ENCODE measurements at regions not wholly inside any gene's neighbourhood (a gene's known extent, or its start where the extent isn't known, plus 50 kb on each side); places are given as distances from the start of the nearest gene placed in this dataset.
"Not testable (repeated sequence)": the region's sequence is repeated elsewhere in the genome, so short reads cannot be mapped to it uniquely, and the experiment has no call there.

DNA sequence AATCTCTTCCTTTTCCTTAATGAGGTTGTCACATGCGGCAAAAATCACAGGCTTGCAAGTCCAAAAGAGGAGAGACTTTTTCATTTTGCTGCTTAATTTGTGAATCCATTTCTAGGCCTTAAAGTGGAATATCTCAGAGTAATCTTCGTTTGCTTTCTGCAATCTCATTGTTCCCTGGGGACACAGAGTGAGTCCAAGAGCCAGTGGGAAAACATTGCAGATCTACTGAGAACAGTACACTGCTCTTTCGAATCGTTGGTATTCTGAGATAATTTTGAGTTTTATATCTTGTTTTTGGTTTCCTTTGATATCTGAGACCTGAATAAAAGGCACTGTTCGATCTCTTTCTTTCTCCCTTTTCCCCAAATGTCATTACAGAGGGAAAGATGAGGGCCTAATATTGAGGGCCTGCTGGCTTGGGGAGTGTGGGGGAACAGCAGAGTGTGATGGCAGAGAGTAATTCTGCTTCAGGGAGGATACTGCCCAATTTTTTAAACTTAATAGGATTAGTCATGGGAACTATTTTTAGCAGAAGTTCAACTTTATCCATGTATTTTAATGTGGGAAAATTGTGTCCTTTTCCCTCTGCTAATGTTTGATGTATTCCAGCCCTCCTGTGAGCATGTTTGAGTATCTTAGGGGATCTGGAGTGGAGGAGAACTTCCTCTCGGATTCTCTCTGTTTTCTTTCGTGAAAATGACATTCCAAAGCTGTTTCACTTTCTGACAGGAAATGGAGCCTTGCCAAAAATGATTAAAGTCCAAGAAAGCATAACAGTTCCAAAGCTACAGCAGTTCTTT, 418.2 kb upstream of the ZEB2 start:
- FAIRE-seq, result no peak

DNA sequence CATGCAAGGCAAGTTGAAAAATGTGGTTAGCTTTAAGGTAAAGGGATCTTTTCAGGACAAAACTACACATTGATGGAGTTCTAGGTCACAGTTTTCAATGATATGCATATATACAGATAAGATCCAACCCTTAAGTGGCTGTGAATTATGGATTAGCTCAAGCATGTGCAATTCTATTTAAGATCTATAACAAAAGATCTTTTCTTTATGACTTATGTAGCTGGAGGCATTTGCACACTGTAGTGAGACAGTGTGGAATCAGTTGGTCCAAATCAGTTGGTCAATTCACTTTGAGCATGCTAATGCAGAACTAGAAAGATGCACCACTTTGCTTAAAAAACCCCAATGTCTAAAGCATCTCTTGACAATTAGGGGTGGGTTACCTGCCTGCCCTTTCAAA, 417.1 kb upstream of the ZEB2 start:
- no peak for FAIRE-seq

DNA sequence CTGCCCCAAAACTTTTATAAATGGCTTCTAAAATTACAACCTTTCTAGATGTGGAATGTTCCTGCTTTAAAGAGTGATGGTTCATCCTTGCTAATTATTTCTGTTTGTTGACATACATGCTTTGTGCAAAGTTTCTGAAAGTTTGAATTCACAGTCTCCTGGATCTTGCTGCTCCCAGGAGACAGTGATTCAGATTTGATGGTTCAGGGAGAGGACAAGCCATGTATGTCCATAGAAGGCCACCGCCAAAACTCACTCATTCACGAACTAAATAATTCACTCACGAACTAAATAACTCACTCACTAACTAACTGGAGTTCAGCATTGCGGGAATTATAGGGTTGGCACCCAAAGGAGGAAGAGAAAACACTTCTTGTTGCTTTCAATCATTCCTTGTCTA, 416.5 kb upstream of the ZEB2 start:
- no peak for FAIRE-seq

DNA sequence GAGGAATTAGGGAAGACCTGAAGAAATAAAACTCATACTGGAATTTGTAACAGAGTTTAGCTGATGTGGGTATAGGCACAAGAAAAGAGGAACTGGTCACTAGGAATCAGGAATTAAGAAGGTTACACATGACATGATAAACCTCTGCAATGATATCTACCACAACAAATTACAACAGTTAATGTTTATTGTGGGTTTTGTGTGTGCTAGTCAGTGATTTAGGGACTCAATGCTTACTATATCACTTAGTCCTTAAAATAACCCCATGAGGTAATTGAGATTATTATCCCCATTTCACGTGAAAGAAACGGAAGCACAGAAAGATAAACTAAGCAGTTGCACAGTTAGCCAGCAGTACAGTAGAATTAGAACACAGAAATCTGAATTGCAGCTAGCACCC, 415.8 kb upstream of the ZEB2 start:
- FAIRE-seq, result no peak

DNA sequence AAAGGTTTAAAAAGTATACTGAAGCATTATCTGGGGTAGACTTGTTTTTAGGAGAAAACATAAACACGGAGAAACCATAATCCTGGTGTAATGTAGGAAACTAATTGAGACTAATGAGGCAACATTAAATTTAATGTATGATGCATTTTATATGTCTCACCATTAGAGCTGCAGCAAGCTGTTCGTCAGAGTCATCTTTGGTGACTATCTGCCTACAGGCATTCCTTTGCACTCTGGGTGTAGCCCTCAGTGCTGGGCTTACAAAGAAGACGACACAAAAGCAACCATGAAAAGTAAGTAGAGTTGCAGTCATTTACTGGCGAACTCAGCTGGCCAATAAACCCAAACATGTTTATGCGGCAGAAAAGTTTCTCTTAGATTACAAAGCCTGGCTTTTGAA, 415.3 kb upstream of the ZEB2 start:
- no peak for FAIRE-seq

DNA sequence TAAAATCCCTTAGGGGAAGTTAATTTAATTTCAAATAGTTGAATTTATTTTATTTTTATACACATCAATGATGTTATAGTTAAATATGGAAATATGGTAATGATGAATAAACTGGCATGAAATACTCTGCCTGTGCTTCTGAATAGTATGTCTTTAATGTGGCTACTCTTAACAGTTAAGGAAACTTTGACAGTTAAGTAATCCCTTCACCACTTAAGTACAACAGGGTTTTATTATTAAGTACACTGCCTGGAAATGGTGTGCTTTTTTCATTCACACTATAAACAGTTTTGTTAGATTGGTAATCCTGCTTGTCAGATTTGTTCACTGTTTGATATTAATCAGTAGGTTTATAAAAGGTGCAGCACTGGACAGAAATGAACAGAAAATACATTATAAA, 412.0 kb upstream of the ZEB2 start:
- FAIRE-seq, result no peak

DNA sequence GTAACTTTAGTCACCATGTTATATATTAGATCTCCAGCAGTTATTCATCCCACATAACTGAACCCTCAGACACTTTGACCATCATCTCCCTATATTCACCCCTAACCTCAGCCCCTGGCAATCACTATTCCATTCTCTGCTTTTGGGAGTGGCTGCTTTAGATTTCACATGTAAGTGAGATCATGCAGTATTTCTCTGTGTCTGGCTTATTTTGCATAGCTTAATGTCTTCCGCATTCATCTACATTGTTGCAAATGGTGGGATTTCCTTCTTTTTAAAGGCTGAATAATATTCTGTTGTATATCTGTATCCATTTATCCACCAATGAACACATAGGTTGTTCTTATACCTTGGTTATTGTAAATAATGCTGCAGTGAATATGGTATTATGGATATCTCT, 411.6 kb upstream of the ZEB2 start:
- FAIRE-seq, result no peak

DNA sequence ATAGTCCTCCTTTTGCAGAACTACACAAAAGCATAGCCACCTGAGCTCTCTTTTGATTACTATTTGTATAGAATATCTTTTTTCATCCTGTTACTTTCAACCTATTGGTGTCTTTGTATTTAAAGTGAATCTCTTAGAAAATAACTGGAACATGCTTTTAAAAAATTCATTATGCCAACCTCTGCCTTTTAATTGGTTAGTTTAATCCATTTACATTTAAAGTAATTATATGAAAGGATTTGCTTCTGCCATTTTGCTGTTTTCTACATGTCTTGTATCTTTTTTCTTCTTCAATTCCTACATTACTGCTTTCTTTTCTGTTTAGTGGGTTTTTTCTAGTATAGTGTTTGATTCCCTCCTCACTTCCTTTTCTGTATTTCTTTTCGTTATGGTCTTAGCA, 407.5 kb upstream of the ZEB2 start:
- FAIRE-seq, result no peak

DNA sequence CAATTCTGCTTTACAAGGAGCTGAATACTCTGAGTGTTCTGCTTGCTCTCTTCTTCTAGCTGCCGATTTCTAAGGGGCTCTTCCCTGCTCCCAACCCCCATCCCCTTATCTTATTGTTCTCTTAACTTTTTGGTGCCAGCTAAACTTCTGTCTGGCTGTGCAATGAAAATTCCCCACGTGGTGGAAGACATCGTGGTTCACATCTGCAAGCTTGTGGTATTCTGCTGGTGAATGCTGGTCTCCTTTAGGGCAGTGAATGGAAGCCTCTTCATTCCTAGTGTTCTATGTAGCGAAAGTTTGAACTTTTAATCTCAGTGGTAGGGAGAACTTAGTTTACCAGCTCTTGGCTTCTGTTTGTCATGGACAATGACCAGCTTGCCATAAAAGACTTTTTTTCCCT, 406.0 kb upstream of the ZEB2 start:
- FAIRE-seq, result no peak

DNA sequence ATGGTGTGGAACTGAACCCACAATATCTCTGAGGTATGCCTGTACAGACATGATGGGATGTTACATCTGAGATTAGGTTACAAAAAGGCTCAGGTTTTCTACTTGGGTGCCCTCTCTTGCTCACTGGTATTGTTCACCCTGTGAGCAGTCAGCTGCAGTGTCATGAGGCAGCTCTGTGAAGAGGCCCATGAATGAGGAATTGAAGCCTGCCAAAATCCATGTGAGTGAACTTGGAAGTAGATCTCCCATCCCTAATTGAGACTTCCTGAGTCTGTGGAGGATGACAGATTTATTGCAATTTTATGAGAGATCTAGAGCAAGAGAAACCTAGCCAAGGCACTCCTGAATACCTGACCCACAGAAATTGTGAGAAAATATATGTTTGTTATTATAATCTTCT, 404.9 kb upstream of the ZEB2 start:
- FAIRE-seq, result no peak

DNA sequence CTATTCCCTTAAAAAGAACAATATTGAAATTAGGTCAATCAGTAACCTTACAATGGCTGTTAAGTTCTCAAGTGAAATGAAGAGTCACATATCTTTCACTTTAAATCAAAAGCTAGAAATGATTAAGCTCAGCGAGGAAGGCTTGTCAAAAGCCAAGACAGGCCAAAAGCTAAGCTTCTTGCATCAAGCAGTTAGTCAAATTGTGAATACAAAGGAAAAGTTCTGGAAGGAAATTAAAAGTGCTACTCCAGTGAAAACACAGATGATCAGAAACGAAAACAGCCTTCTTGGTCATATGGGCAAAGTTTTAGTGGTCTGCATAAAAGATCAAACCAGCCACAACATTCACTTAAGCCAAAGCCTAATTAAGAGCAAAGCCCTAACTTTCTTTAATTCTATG, 402.6 kb upstream of the ZEB2 start:
- FAIRE-seq, result no peak

DNA sequence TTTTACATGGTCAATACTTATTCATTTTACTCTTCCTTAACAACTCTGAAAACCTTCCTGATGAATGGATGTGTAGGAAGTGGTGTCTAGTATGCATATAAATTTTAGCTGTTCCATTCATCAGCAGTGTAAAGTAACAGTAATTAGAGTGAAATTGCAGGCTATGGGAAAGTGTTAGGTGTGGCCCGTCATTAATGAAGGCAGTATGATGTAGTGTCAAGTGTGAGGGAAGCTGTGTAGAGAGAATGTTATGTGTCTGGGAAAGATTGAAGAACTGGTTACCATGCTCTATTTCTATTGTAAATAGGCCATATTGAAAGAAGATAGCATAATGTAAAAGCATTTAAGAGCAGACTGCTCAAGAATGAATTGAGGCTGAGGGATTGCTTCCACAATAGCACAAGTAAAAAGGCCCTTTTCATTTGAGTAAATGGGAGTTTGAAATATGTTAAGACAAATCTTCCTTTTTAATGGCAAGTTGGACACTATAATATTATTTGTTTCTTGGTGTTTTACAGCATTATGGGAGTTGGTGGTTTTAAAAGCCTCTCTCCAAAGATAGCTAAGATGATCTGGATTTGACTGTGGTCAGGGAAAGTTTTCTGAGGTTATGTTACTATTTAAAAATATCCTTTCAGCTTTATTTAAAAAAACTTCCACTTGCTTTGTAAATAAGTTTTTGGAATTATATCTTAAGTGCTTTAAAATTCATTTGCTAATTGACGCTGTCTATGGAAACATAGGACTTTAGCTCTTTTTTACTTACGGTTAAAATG, 401.0 kb upstream of the ZEB2 start:
- FAIRE-seq, result no peak

DNA sequence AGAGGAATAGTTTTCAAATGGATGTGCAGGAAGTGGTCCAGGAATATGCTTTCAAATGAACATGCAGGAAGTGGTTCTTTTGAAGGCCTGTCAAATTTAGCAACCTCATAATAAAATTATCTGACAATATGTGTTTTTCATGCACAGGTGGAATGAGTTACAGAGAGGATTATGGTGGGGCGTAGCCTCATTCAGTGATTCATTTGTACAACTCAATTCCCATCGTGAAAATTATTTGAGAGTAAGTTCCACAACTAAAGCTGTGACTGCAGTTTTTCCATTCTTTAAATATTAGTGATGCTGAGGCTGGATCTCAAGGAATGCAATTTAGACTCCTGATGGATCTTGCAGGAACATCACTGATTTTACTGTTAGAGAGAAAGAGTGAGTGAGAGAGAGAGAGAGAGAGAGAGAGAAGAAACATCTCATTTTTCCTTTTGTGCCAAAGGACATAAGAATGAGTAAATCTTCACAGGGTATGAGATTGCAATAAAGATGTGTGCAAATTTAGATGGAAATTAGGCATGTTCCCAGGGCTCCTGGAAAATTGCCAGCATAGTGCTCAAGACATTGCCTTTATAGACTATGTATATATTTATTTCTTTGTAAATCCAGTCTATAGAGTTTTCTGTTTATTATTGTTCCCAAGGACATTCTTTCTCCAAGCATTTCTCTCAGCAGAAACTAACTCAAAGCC, 394.9 kb upstream of the ZEB2 start:
- FAIRE-seq, result no peak

DNA sequence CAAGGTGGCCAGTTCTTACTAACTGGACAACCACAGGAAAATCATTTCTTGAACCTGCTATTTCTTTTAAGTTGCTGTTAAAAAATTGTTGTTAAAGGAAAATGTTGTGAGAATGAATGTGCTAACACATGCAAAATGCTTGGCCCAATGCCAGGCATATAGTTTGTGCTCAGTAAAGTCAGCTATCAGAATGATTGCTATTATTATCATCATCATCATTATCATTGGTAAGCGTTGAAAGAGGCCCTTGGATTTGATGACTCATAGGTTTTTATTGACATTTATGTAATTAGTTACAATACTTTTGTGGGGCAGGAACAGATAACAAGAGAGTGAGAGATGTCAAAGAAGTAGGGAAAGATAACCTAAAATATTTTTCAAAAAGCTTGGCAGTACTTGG, 394.2 kb upstream of the ZEB2 start:
- FAIRE-seq, result no peak

DNA sequence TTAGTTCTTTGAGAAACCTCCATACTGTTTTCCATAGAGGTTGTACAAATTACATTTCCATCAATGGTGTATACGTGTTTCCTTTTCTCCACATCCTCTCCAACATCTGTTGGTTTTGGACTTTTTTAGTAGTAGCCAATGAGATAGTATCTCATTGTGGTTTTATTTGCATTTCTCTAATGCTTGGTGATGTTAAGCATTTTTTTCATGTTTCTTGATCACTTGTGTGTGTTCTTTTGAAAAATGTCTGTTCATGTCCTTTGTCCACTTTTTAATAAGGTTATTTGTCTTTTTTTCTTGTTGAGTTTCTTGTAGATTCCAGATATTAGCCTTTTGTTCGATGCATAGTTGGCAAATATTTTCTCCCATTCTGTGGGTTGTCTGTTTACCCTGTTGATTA, 392.3 kb upstream of the ZEB2 start:
- FAIRE-seq, result no peak

DNA sequence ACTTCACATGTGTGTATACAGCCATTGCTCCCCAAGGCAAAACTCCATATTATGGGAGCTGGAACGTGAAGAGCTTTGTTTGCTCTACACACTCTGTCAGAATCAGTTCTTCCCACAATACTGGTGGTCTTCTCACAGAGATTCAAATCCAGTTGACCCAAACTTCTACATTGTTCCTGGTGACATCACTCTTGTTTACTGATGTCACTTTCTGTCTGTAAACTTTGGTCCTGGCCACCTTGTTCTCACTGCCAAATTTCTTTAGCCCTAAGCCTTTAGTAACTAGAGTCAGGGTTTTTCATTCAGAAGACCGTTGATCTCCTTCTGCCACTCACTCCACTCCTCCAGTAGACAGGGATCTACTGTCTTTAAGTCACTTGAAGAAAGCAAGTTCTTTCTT, 386.0 kb upstream of the ZEB2 start:
- no peak for FAIRE-seq

DNA sequence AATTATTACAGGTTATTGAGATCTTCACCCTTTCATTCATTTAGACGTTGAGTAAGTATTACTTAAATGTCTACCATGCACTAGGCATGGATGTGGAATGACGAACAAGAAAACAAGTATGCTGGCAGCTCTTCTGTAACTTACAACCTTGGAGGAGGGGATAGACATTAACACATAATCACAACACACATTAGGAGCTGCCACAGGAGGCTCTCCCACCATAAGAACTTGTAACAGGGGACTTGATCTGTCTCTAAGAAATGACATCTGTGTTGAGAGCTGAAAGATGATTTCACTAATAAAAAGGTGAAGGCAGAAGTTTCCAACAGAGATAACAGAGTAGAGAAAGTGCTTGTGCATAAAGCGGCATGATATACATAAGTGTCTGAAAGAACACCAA, 384.7 kb upstream of the ZEB2 start:
- FAIRE-seq, result no peak

DNA sequence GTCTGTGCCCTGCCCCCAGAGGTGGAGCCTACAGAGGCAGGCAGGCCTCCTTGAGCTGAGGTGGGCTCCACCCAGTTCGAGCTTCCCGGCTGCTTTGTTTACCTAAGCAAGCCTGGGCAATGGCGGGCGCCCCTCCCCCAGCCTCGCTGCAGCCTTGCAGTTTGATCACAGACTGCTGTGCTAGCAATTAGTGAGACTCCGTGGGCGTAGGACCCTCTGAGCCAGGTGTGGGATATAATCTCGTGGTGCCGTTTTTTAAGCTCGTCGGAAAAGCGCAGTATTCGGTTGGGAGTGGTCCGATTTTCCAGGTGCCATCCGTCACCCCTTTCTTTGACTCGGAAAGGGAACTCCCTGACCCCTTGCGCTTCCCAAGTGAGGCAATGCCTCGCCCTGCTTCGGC, 383.1 kb upstream of the ZEB2 start:
- FAIRE-seq, result not testable (repeated sequence)

DNA sequence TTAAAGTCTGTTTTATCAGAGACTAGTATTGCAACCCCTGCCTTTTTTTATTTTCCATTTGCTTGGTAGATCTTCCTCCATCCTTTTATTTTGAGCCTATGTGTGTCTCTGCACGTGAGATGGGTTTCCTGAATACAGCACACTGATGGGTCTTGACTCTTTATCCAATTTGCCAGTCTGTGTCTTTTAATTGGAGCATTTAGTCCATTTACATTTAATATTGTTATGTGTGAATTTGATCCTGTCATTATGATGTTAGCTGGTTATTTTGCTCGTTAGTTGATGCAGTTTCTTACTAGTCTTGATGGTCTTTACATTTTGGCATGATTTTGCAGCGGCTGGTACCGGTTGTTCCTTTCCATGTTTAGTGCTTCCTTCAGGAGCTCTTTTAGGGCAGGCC, 381.5 kb upstream of the ZEB2 start:
- FAIRE-seq, result not testable (repeated sequence)

DNA sequence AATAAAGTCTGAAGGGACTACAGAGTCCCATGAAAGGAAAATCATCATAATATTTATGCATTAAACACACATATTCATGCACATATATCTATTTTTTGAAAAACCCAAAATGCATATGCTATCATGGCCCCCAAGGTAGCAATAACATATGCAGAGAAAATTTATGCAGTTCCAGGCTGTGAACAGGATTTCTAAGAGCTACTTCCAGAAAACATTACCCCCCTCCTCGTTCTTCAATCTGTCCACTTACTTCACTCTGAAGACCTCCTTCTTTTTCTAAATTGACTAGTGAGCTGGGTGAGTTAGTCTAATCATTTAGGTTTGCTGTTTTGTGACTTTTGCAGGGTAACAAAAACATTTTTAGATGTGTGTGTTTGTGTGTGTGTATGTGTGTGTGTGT, 376.4 kb upstream of the ZEB2 start:
- no peak for FAIRE-seq

DNA sequence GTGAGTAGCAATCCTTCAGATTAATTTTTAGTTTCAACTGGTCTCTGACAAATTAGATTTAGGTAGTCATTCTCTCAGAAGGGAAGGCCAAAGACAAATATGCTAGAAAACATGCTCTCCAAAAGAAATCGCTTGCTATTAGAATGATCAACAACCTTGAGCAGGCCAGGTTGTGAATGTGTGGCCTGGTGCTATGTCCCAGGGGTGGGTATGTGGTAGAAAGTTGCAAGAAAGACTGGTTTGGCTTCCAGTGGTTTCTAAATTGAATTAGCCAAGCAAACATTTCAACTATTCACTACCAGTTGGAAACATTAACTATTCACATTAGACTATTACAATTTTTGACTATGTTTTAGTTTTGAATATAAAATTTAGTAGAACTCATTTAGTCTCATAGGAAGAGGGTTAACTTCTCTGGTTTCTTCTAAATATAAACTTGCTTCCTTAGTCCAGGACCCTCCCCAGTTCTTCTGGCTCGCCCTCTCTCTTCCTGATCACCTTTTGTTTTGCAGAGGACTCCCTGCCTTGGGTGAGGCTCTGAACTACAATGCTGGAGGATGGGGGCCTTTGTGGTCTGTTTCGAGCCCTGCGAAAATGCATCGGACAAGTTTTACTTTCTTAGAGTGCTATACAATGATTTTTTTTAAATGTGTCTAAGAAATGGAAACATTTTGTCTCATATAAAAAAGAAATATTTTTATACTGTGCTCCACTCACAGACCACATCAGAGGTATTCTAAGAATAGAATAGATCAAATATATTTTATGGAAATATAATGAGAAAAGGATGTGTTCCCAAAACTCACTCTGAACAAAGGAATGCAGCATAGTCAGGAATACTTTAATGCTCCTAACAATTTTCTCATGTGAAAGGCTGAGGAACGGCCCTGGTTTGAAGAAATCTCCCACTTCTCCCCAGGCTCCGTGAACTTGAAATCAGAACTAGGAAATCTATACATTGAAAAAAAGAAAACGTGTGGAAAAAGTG, 375.0 kb upstream of the ZEB2 start:
- no peak for FAIRE-seq

DNA sequence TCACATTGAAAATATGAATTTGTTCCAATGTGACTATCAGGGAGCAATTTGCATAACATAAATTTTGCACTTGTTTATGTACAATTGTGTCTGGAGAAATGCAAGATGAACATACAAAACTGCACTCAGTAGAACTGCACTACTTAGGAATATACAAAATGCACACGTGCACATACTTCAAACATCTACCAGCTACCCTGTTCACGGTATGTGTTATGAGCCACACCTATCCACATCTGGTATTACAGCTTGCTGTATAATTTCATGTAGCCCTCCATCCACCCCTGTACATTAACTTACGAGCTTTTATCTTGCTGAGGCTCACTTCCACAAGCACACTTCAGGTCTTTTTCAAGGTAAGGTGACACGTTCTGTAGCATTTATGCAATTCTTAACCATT, 373.5 kb upstream of the ZEB2 start:
- no peak for FAIRE-seq

DNA sequence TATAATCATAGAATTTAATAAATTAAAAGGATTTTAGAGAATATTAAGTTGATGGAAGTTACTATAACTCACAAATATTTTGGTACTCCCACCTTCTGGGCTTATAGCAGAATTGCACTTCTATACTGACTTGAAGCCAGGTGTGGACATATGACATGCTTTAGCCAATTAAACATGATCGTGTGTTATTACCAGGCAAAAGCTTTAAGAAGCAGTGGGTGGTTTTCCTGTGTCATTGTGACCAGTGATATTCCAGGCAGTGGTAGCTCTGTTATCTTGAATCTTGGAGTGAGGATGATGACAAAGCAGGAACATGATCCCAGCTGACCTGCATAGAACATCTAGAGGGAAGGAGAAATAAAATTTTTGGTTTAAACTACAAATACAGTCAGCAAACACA, 370.9 kb upstream of the ZEB2 start:
- peak; percentile 91 for FAIRE-seq

Measured in colon (tissue), 2 donors.